Suprapubic skin (tissue), 4 donors: ENCODE measurements at regions not wholly inside any gene's neighbourhood (a gene's known extent, or its start where the extent isn't known, plus 50 kb on each side); places are given as distances from the start of the nearest gene placed in this dataset.

Experiments
- CTCF ChIP-seq, 2 donors: fragments of 200-600 bp in 1 of 2; fragments of 450-650 bp in 1 of 2; sonication (generic) in 1 of 2; IDR thresholded peaks; one replicate each; pipeline ENCODE4 v1.5.1; 2016 to 2019; ENCODE audit warnings: antibody characterized with exemption in 2 of 2, mild to moderate bottlenecking in 1 of 2, moderate library complexity in 1 of 2
- POLR2A ChIP-seq, 2 donors: fragments of 450-650 bp; IDR thresholded peaks; one replicate each; pipeline ENCODE4 v1.6.1; 2017; ENCODE audit warnings: antibody characterized with exemption in 2 of 2, mild to moderate bottlenecking in 2 of 2, moderate library complexity in 2 of 2
- POLR2AphosphoS5 ChIP-seq, 3 donors: sonication (generic); formaldehyde crosslinking; IDR thresholded peaks; one replicate each; pipeline ENCODE4 v1.6.1; 2017; ENCODE audit warnings: antibody characterized with exemption in 3 of 3

- no peak for TF ChIP-seq POLR2A (IDR thresholded peaks at IDR 0.05)
- TF ChIP-seq CTCF (IDR thresholded peaks at IDR 0.05): no peak
- TF ChIP-seq POLR2AphosphoS5 (IDR thresholded peaks at IDR 0.05): no peak
Measured at GRCh38 chr2:118769707-118770400, 77.6 kb downstream of the EN1 start.
